ENCODE measurements at regions not wholly inside any gene's neighbourhood (a gene's known extent, or its start where the extent isn't known, plus 50 kb on each side); places are given as distances from the start of the nearest gene placed in this dataset.

GRCh38 chr2:106041150-106041549 is 153.0 kb downstream of the UXS1 start:
- Histone ChIP-seq H3K36me3 (ENCODE audit: control insufficient read depth, insufficient read depth, low read length) (no peaks in the 10 kb centered on the region), H3K4me3 (ENCODE audit: low read depth, low read length) (no peak overlapping the region), H3K4me1 (ENCODE audit: control insufficient read depth, insufficient read depth, low read length) (no peaks in the 10 kb centered on the region), H3K27ac (ENCODE audit: low read depth, low read length) (no peak overlapping the region), H3K9ac (ENCODE audit: low read depth, low read length) (no peak overlapping the region), H3K27me3 (ENCODE audit: control insufficient read depth, insufficient read depth, low read length) (no peaks in the 10 kb centered on the region), H3K9me3 (ENCODE audit: control insufficient read depth, insufficient read depth, low read length) (no peaks in the 10 kb centered on the region)

GRCh38 chr2:106039634-106040315 is 154.3 kb downstream of the UXS1 start:
- H3K4me3 ChIP-seq (ENCODE audit: low read depth, low read length): no peak overlapping the region
- no peak overlapping the region for H3K9ac ChIP-seq (ENCODE audit: low read depth, low read length)
- no peak overlapping the region for H3K27ac ChIP-seq (ENCODE audit: low read depth, low read length)
- no peaks in the 10 kb centered on the region for H3K36me3 ChIP-seq (ENCODE audit: control insufficient read depth, insufficient read depth, low read length)
- H3K27me3 ChIP-seq (ENCODE audit: control insufficient read depth, insufficient read depth, low read length): no peaks in the 10 kb centered on the region
- no peaks in the 10 kb centered on the region for H3K9me3 ChIP-seq (ENCODE audit: control insufficient read depth, insufficient read depth, low read length)
- H3K4me1 ChIP-seq (ENCODE audit: control insufficient read depth, insufficient read depth, low read length): no peaks in the 10 kb centered on the region

- Histone ChIP-seq H3K9ac (ENCODE audit: low read depth, low read length) (no peak overlapping the region), H3K9me3 (ENCODE audit: control insufficient read depth, insufficient read depth, low read length) (no peaks in the 10 kb centered on the region), H3K27ac (ENCODE audit: low read depth, low read length) (no peak overlapping the region), H3K4me3 (ENCODE audit: low read depth, low read length) (no peak overlapping the region), H3K27me3 (ENCODE audit: control insufficient read depth, insufficient read depth, low read length) (no peaks in the 10 kb centered on the region), H3K4me1 (ENCODE audit: control insufficient read depth, insufficient read depth, low read length) (no peaks in the 10 kb centered on the region), H3K36me3 (ENCODE audit: control insufficient read depth, insufficient read depth, low read length) (no peaks in the 10 kb centered on the region)
Observed at GRCh38 chr2:106038601-106039375, 155.3 kb downstream of the UXS1 start.

- H3K27me3 ChIP-seq (ENCODE audit: control insufficient read depth, insufficient read depth, low read length): no peaks in the 10 kb centered on the region
- H3K4me1 ChIP-seq (ENCODE audit: control insufficient read depth, insufficient read depth, low read length): no peaks in the 10 kb centered on the region
- no peaks in the 10 kb centered on the region for H3K9me3 ChIP-seq (ENCODE audit: control insufficient read depth, insufficient read depth, low read length)
- H3K9ac ChIP-seq (ENCODE audit: low read depth, low read length): no peak overlapping the region
- H3K27ac ChIP-seq (ENCODE audit: low read depth, low read length): no peak overlapping the region
- H3K4me3 ChIP-seq (ENCODE audit: low read depth, low read length): no peak overlapping the region
- no peaks in the 10 kb centered on the region for H3K36me3 ChIP-seq (ENCODE audit: control insufficient read depth, insufficient read depth, low read length)
Observed at GRCh38 chr2:106037932-106038331, 156.2 kb downstream of the UXS1 start.

GRCh38 chr2:106037262-106037661 is 156.8 kb downstream of the UXS1 start:
- H3K27ac ChIP-seq (ENCODE audit: low read depth, low read length): no peak overlapping the region
- H3K9ac ChIP-seq (ENCODE audit: low read depth, low read length): no peak overlapping the region
- H3K36me3 ChIP-seq (ENCODE audit: control insufficient read depth, insufficient read depth, low read length): no peaks in the 10 kb centered on the region
- H3K4me3 ChIP-seq (ENCODE audit: low read depth, low read length): no peak overlapping the region
- no peaks in the 10 kb centered on the region for H3K9me3 ChIP-seq (ENCODE audit: control insufficient read depth, insufficient read depth, low read length)
- no peaks in the 10 kb centered on the region for H3K4me1 ChIP-seq (ENCODE audit: control insufficient read depth, insufficient read depth, low read length)
- no peaks in the 10 kb centered on the region for H3K27me3 ChIP-seq (ENCODE audit: control insufficient read depth, insufficient read depth, low read length)

- no peak overlapping the region for H3K4me3 ChIP-seq (ENCODE audit: low read depth, low read length)
- H3K36me3 ChIP-seq (ENCODE audit: control insufficient read depth, insufficient read depth, low read length): no peaks in the 10 kb centered on the region
- no peaks in the 10 kb centered on the region for H3K9me3 ChIP-seq (ENCODE audit: control insufficient read depth, insufficient read depth, low read length)
- H3K9ac ChIP-seq (ENCODE audit: low read depth, low read length): no peak overlapping the region
- no peaks in the 10 kb centered on the region for H3K4me1 ChIP-seq (ENCODE audit: control insufficient read depth, insufficient read depth, low read length)
- no peak overlapping the region for H3K27ac ChIP-seq (ENCODE audit: low read depth, low read length)
- H3K27me3 ChIP-seq (ENCODE audit: control insufficient read depth, insufficient read depth, low read length): no peaks in the 10 kb centered on the region
Observed at GRCh38 chr2:106034325-106034724, 159.8 kb downstream of the UXS1 start.

- H3K4me3 ChIP-seq (ENCODE audit: low read depth, low read length): no peak overlapping the region
- H3K36me3 ChIP-seq (ENCODE audit: control insufficient read depth, insufficient read depth, low read length): no peaks in the 10 kb centered on the region
- no peak overlapping the region for H3K27ac ChIP-seq (ENCODE audit: low read depth, low read length)
- H3K27me3 ChIP-seq (ENCODE audit: control insufficient read depth, insufficient read depth, low read length): no peaks in the 10 kb centered on the region
- no peak overlapping the region for H3K9ac ChIP-seq (ENCODE audit: low read depth, low read length)
- no peaks in the 10 kb centered on the region for H3K9me3 ChIP-seq (ENCODE audit: control insufficient read depth, insufficient read depth, low read length)
- H3K4me1 ChIP-seq (ENCODE audit: control insufficient read depth, insufficient read depth, low read length): no peaks in the 10 kb centered on the region
Observed at GRCh38 chr2:106032676-106033075, 161.4 kb downstream of the UXS1 start.

GRCh38 chr2:106030287-106031268 is 163.5 kb downstream of the UXS1 start:
- Histone ChIP-seq H3K27me3 (ENCODE audit: control insufficient read depth, insufficient read depth, low read length) (no peaks in the 10 kb centered on the region), H3K36me3 (ENCODE audit: control insufficient read depth, insufficient read depth, low read length) (no peaks in the 10 kb centered on the region), H3K4me1 (ENCODE audit: control insufficient read depth, insufficient read depth, low read length) (no peaks in the 10 kb centered on the region), H3K9me3 (ENCODE audit: control insufficient read depth, insufficient read depth, low read length) (no peaks in the 10 kb centered on the region), H3K27ac (ENCODE audit: low read depth, low read length) (no peak overlapping the region), H3K9ac (ENCODE audit: low read depth, low read length) (no peak overlapping the region), H3K4me3 (ENCODE audit: low read depth, low read length) (no peak overlapping the region)

- no peaks in the 10 kb centered on the region for H3K4me1 ChIP-seq (ENCODE audit: control insufficient read depth, insufficient read depth, low read length)
- H3K9me3 ChIP-seq (ENCODE audit: control insufficient read depth, insufficient read depth, low read length): no peaks in the 10 kb centered on the region
- H3K9ac ChIP-seq (ENCODE audit: low read depth, low read length): no peak overlapping the region
- H3K27me3 ChIP-seq (ENCODE audit: control insufficient read depth, insufficient read depth, low read length): no peaks in the 10 kb centered on the region
- H3K4me3 ChIP-seq (ENCODE audit: low read depth, low read length): no peak overlapping the region
- no peaks in the 10 kb centered on the region for H3K36me3 ChIP-seq (ENCODE audit: control insufficient read depth, insufficient read depth, low read length)
- no peak overlapping the region for H3K27ac ChIP-seq (ENCODE audit: low read depth, low read length)
Observed at GRCh38 chr2:106028192-106028591, 165.9 kb downstream of the UXS1 start.

GRCh38 chr2:106026271-106027190 is 167.6 kb downstream of the UXS1 start:
- H3K4me1 ChIP-seq (ENCODE audit: control insufficient read depth, insufficient read depth, low read length): no peaks in the 10 kb centered on the region
- no peaks in the 10 kb centered on the region for H3K9me3 ChIP-seq (ENCODE audit: control insufficient read depth, insufficient read depth, low read length)
- H3K4me3 ChIP-seq (ENCODE audit: low read depth, low read length): no peak overlapping the region
- no peak overlapping the region for H3K27ac ChIP-seq (ENCODE audit: low read depth, low read length)
- no peaks in the 10 kb centered on the region for H3K27me3 ChIP-seq (ENCODE audit: control insufficient read depth, insufficient read depth, low read length)
- no peaks in the 10 kb centered on the region for H3K36me3 ChIP-seq (ENCODE audit: control insufficient read depth, insufficient read depth, low read length)
- H3K9ac ChIP-seq (ENCODE audit: low read depth, low read length): no peak overlapping the region

Measured in HUES48 (cell line).